T follicular helper cell (primary cell): ENCODE measurements at regions not wholly inside any gene's neighbourhood (a gene's known extent, or its start where the extent isn't known, plus 50 kb on each side); places are given as distances from the start of the nearest gene placed in this dataset.

Source experiments
- DNase-seq: peaks from one replicate; pipeline ENCODE4 v3.0.0-alpha.2; 2020; ENCODE audit warnings: low read depth

DNA sequence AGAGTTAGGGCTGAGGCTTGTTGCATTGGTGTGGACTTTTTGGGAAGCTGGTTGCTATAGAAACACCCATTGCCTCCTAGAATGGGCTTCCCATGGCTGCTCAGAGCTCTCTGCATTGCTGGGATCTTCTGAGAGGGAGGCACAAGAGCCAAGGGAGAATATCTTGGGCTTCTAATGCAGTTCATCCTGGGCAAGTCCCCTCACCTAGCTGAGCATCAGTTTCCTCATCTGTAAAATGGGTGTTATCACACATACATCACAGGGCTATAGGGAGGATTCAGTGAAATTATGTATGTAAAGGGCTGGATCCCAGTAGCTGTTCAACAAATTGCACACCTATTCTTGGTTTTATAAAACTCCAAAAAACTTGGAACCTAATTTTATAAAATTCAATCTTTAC, 106.1 kb upstream of the ALDH1B1 start:
- no peak for DNase-seq

- DNase-seq, result no peak
These were observed 107.3 kb upstream of the ALDH1B1 start for GRCh38 chr9:38285236-38285635.

- no peak for DNase-seq
These were observed 107.9 kb upstream of the ALDH1B1 start for GRCh38 chr9:38284588-38285051.

- no peak for DNase-seq
These were observed 108.4 kb upstream of the ALDH1B1 start for GRCh38 chr9:38284039-38284575.

GRCh38 chr9:38282756-38283155, 109.7 kb upstream of the ALDH1B1 start:
- no peak for DNase-seq

DNA sequence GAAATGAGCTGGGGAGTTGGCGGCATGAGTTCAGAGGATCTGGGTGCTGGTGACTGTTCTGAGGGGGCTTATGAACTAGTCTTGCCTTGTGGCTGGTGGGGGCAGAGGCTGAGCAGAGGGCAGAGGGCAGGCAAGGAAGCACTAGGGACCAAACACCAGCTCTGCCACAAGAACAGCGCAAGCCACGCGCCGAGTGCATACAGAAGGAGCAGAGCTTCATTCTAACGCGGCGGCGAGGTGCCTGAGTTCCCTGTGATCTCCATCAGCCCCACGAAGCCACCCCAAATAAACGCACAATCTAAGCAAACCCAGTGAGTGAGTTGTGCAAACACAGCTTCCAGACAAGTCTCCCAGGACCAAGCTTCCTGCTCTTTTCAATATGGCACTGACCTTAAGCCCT, 110.6 kb upstream of the ALDH1B1 start:
- no peak for DNase-seq

GRCh38 chr9:38281196-38281595, 111.3 kb upstream of the ALDH1B1 start:
- no peak for DNase-seq

GRCh38 chr9:38280251-38280800, 112.2 kb upstream of the ALDH1B1 start:
- no peak for DNase-seq

DNA sequence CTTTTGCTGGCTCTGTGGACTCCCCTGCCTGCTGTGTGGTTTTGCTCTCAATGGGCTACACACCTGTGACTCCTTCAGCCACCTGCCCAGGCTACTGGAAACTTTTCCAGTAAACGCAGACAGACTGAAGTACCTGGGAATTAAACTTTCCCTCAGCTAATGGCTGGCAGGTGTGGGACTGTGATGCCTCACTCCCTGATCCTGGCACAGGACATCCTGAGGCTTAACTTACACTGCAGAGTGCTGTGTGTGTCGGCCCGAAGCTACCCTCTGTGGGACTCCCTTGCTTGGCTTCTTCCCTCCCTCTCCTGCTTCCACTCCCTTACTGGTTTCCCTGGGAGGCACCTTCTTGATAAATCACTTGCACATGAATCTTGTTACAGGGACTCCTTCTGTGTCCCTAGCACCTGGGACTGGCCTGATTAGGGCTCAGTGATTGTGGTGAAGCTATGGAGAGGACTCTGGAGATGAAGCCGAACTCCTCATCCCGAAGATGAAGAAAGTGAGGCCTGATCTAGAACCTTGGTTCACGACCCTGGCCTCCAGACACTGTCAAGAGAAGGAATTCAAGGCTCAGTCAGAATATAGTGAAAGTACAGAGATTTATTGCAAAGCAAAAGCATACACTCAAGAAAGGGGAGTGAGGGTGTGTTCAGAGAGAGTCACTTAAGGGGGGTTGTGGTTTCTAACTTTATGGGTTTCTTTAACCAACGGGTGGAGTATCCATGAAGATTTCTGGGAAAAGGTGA, 113.4 kb upstream of the ALDH1B1 start:
- DNase-seq, result no peak

GRCh38 chr9:38278457-38278856, 114.0 kb upstream of the ALDH1B1 start:
- no peak for DNase-seq

GRCh38 chr9:38277601-38278200, 114.8 kb upstream of the ALDH1B1 start:
- no peak for DNase-seq

DNA sequence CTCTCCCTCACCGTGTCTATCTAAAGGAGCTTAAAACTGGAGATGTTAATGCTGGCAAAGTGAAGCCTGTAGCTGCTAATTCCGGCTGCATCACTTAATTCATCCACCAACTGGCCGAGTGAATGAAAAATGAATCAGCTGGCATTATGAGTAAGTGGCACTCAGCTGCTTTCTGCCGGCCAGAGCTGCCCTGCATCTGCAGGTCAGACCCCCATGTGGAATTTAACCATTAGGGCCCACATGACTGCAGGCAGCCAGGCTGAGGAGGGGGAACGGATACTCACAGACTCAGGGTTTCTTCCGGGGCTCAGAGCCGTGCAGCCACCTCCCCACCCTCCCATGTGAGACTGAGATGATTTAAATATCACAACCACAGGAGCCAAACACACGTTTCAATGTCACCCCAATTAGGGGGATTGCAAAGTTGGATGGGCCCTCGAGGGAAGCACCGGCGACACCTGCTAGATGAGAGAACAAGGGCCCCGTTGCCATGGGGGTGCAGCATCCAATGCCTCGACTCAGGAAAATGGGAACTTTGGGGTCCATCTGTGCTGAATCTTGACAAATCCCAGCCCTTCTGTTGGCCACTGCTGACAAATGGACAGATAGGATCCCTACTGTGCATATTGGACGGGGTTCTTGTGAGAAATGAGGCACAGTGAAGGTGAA, 115.6 kb upstream of the ALDH1B1 start:
- no peak for DNase-seq

DNA sequence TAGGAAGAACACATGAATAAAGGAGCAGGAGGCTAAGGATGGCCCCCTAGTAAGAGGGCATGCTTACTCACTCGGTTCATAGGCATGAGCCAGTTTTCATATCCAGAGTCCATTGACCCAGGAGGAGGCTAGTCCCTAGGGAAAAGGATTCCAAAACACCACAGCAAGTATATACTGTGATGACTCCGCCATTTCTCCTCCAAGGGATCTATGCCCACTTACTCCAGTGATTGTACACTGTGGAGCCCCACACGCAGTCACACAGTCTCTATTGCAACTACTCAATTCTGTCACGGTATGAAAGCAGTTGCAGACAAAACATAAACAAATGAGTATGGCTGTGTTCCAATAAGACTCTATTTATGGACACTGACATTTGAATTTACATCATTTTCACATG, 117.7 kb upstream of the ALDH1B1 start:
- no peak for DNase-seq

GRCh38 chr9:38272710-38273109, 119.8 kb upstream of the ALDH1B1 start:
- no peak for DNase-seq

DNA sequence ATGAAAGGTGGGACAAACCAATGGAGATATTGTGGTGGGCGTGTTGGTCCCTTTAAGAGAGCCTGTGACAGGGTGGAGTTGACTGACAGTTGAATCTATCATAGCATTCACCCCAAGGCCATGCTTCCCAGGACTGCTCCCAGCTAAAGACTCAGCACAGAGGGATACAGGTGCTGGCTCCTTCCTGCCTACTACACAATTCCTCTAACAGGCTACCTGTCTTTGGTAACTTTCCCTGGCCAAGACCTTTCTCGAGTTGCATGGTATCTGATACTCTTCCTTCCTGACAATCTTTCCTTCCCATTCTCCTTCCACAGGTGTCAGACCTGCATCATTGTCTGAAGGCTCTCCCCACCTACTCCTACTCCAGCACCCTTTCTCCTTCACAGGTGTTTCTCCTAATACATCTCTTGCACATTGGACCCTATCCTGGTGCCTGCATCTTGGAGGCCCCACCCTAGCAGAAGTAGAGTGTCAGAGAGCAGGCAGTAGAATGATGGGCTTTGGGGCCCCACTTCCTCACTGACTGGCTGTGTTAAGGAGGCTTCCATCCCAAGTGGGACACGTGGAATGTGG, 120.7 kb upstream of the ALDH1B1 start:
- no peak for DNase-seq

- DNase-seq, result no peak
These were observed 122.7 kb upstream of the ALDH1B1 start for GRCh38 chr9:38269775-38270174.

DNA sequence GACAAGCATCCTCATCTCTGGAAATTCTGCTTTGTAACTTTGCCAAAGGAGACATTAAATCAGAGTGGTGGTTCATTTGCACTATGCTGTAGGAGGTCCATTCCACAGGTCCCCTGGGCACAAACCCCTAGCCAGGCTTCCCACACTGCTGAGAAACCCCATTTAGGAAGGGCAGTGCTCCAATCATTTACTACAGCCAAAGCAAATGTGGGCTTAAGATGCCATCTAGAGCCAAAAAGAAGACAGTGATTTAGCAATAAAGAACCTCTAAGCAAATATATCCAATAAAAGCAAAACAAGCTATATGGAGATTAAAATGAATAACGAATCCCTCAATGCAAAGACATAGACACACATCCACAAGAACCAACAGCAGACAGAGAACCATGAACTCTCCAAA, 129.0 kb upstream of the ALDH1B1 start:
- DNase-seq, result no peak

DNA sequence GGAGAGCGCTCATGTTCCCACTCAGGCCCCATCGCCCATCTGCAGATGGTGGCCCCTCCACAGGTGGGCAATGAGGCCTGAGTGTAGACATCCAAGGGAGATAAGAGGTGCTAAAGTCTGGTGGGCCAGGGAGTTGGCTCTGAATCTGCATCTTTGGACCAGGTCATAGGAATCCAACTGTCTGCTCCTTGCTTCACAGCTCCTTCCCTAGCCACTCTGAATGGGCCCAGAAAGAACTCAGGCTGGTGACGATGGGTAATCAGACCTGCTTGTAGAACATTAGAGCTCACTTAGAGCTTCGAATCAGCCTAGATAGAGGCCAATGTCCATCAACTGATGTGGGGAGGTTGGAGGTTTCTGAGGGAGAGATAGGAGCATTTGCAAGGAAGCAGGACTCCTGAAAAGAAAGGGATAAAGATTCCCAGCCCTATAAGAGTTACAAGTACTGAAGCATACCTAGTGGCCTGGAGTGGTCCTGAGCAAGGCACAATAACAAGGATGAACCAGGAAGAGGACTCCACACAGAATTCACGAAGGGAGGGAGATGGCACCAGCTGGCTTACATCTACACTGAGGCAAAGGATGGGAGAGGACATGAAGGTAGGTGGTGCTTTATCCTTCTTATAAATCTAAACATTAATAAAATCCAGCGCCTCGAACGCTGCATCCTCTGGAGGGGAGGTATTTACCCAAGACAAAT, 132.8 kb upstream of the ALDH1B1 start:
- DNase-seq, result no peak

- no peak for DNase-seq
These were observed 133.4 kb upstream of the ALDH1B1 start for GRCh38 chr9:38259056-38259455.

GRCh38 chr9:38257626-38258215, 134.8 kb upstream of the ALDH1B1 start:
- DNase-seq, result no peak

GRCh38 chr9:38256461-38256860, 136.0 kb upstream of the ALDH1B1 start:
- DNase-seq, result no peak
